ENCODE measurements at regions not wholly inside any gene's neighbourhood (a gene's known extent, or its start where the extent isn't known, plus 50 kb on each side); places are given as distances from the start of the nearest gene placed in this dataset.

GRCh38 chr3:24622138-24622537 lies 127.5 kb upstream of the THRB start:
- BruUV-seq (replicated peaks) = no TSS peak
- CTCF ChIA-PET = no interaction called here

DNA sequence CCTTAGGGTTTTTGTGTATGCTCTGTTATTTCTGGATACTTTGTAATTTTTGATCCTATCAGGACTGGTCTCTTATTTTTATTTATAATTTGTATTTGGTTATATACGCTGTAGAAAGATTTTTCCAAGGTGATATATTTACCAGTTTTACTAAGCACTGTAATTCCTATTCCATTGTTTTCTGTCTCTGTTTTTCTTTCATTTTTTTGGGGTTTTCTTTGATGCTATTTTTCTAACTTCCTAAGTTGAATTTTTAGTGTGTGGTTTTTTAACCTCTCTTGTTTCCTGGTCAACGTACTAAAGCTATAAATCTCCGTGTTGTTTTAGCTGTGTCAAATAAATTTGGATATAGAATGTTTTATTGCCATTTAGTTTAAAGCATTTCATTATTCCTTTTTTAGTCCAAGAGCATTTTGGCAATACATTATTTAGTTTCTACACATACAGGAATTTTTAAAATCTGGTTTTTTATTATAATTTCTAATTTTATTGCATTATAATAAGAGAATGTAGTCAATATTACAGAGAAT lies 128.1 kb upstream of the THRB start:
- H3K4me3 ChIP-seq = no peak overlapping the region
- no peaks in the 10 kb centered on the region for H3F3A ChIP-seq (ENCODE audit: insufficient read depth, low read depth)
- intact Hi-C loops (cut with micrococcal nuclease; ENCODE audit: unreplicated experiment) = no loop called here
- ChIA-PET POLR2A (ENCODE audit: unreplicated experiment) (no interaction called here), CTCF (no interaction called here)
- H3K27ac ChIP-seq = no peak overlapping the region
- no peaks in the 10 kb centered on the region; the same call in 1 of the 2 replicates for H3K9me2 ChIP-seq (ENCODE audit: insufficient read depth)
- no peaks in the 10 kb centered on the region for H3K27me3 ChIP-seq (ENCODE audit: insufficient read depth, low read depth)
- H3K79me2 ChIP-seq (ENCODE audit: low read depth) = no peaks in the 10 kb centered on the region
- no peak overlapping the region for H2AFZ ChIP-seq
- H3K4me2 ChIP-seq = no peak overlapping the region
- H3K36me3 ChIP-seq (ENCODE audit: low read depth) = no peaks in the 10 kb centered on the region
- TF ChIP-seq, protein P1, sequence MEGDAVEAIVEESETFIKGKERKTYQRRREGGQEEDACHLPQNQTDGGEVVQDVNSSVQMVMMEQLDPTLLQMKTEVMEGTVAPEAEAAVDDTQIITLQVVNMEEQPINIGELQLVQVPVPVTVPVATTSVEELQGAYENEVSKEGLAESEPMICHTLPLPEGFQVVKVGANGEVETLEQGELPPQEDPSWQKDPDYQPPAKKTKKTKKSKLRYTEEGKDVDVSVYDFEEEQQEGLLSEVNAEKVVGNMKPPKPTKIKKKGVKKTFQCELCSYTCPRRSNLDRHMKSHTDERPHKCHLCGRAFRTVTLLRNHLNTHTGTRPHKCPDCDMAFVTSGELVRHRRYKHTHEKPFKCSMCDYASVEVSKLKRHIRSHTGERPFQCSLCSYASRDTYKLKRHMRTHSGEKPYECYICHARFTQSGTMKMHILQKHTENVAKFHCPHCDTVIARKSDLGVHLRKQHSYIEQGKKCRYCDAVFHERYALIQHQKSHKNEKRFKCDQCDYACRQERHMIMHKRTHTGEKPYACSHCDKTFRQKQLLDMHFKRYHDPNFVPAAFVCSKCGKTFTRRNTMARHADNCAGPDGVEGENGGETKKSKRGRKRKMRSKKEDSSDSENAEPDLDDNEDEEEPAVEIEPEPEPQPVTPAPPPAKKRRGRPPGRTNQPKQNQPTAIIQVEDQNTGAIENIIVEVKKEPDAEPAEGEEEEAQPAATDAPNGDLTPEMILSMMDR (conservative IDR thresholded peaks at IDR 0.05) = no peak
- no peak for TF ChIP-seq EZH2 (IDR thresholded peaks at IDR 0.05; ENCODE audit: low read depth)
- BruUV-seq (replicated peaks) = no TSS peak
- H4K20me1 ChIP-seq (ENCODE audit: insufficient read depth) = no peaks in the 10 kb centered on the region
- 0 out of 2 replicates have a peak, but pooled peaks cover 4% of the 10 kb centered on the region for H3K9me3 ChIP-seq (ENCODE audit: insufficient read depth, low read depth)
- DNase-seq = no peak
- H3K4me1 ChIP-seq (replicated peaks; ENCODE audit: insufficient read depth) = no peaks in the 10 kb centered on the region

More at GRCh38 chr3:24622138-24622537, 127.5 kb upstream of the THRB start:
- H3K9me2 ChIP-seq (ENCODE audit: insufficient read depth) = no peaks in the 10 kb centered on the region; the same call in 1 of the 2 replicates
- H3K36me3 ChIP-seq (ENCODE audit: low read depth) = no peaks in the 10 kb centered on the region
- H3K4me1 ChIP-seq (replicated peaks; ENCODE audit: insufficient read depth) = no peaks in the 10 kb centered on the region
- H3K4me2 ChIP-seq = no peak overlapping the region
- DNase-seq = no peak
- H3F3A ChIP-seq (ENCODE audit: insufficient read depth, low read depth) = no peaks in the 10 kb centered on the region
- no peaks in the 10 kb centered on the region for H3K79me2 ChIP-seq (ENCODE audit: low read depth)
- H3K9me3 ChIP-seq (ENCODE audit: insufficient read depth, low read depth) = 0 out of 2 replicates have a peak, but pooled peaks cover 4% of the 10 kb centered on the region
- H3K4me3 ChIP-seq = no peak overlapping the region
- no peak overlapping the region for H2AFZ ChIP-seq
- no peak overlapping the region for H3K27ac ChIP-seq
- no peak for TF ChIP-seq EZH2 (IDR thresholded peaks at IDR 0.05; ENCODE audit: low read depth)
- TF ChIP-seq, protein P1 (conservative IDR thresholded peaks at IDR 0.05) = no peak
- no peaks in the 10 kb centered on the region for H3K27me3 ChIP-seq (ENCODE audit: insufficient read depth, low read depth)
- intact Hi-C loops (cut with micrococcal nuclease; ENCODE audit: unreplicated experiment) = no loop called here
- POLR2A ChIA-PET (ENCODE audit: unreplicated experiment) = no interaction called here
- H4K20me1 ChIP-seq (ENCODE audit: insufficient read depth) = no peaks in the 10 kb centered on the region

DNA sequence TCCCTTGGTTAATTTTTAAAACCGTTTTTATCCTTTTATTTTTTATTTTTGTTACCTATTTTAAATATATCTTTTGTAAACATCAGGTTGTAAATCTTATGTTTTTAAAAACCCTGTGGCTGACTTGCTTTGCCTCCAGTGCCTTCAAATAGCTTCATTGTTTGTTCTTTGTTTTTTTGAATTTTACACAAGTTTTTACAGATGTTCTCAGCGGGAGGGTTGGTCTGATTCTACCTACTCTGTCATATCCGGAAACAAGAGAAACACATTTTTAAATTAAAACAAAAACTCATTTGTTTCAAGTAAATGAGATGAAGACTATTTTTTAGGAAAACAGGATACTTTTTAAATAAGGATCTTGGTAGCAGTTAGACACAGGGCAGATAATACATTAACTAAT lies 129.0 kb upstream of the THRB start:
- Histone ChIP-seq H3K27ac (no peak overlapping the region), H3K9me2 (ENCODE audit: insufficient read depth) (no peaks in the 10 kb centered on the region; the same call in 1 of the 2 replicates), H3K4me1 (replicated peaks; ENCODE audit: insufficient read depth) (no peaks in the 10 kb centered on the region), H3K4me2 (no peak overlapping the region), H4K20me1 (ENCODE audit: insufficient read depth) (no peaks in the 10 kb centered on the region), H3K79me2 (ENCODE audit: low read depth) (no peaks in the 10 kb centered on the region), H3K4me3 (no peak overlapping the region), H3K36me3 (ENCODE audit: low read depth) (no peaks in the 10 kb centered on the region), H3K27me3 (ENCODE audit: insufficient read depth, low read depth) (no peaks in the 10 kb centered on the region), H2AFZ (no peak overlapping the region), H3K9me3 (ENCODE audit: insufficient read depth, low read depth) (0 out of 2 replicates have a peak, but pooled peaks cover 4% of the 10 kb centered on the region), H3F3A (ENCODE audit: insufficient read depth, low read depth) (no peaks in the 10 kb centered on the region)
- no TSS peak for BruUV-seq (replicated peaks)
- no peak for TF ChIP-seq EZH2 (IDR thresholded peaks at IDR 0.05; ENCODE audit: low read depth)
- TF ChIP-seq, protein P1 (conservative IDR thresholded peaks at IDR 0.05) = no peak
- DNase-seq = no peak
- CTCF ChIA-PET = no interaction called here
- intact Hi-C loops (cut with micrococcal nuclease; ENCODE audit: unreplicated experiment) = no loop called here
- POLR2A ChIA-PET (ENCODE audit: unreplicated experiment) = no interaction called here

All from PC-9 (cell line).